ENCODE measurements at regions not wholly inside any gene's neighbourhood (a gene's known extent, or its start where the extent isn't known, plus 50 kb on each side); places are given as distances from the start of the nearest gene placed in this dataset.

- no peaks in the 10 kb centered on the region for H3K79me2 ChIP-seq (ENCODE audit: control insufficient read depth, insufficient read depth, low read length, poor library complexity)
- H3K27ac ChIP-seq (ENCODE audit: low read depth, low read length): no peak overlapping the region
- H4K12ac ChIP-seq (ENCODE audit: low read depth, low read length): no peak overlapping the region
- no peak overlapping the region for H2BK120ac ChIP-seq (ENCODE audit: insufficient read depth, low read length, poor library complexity)
- H3K9me3 ChIP-seq (ENCODE audit: insufficient read depth, low read depth, low read length): no peaks in the 10 kb centered on the region
- no CpG with 5 or more reads among the region's 3 CpGs for WGBS (ENCODE audit: extremely low coverage, insufficient coverage, insufficient read length)
- H3K4me3 ChIP-seq (ENCODE audit: low read depth, low read length): no peak overlapping the region
- DNase-seq: no peak
- no peaks in the 10 kb centered on the region for H3K79me1 ChIP-seq (ENCODE audit: low read length)
- no peak overlapping the region for H3K18ac ChIP-seq (ENCODE audit: low read length)
- H2AK5ac ChIP-seq (ENCODE audit: low read length): no peak overlapping the region
- no peak overlapping the region for H3K9ac ChIP-seq (ENCODE audit: low read length)
- no peak overlapping the region for H4K8ac ChIP-seq (ENCODE audit: low read depth, low read length)
- H2BK5ac ChIP-seq (ENCODE audit: low read depth, low read length, poor library complexity): no peak overlapping the region
- no peak overlapping the region for H2AFZ ChIP-seq (ENCODE audit: insufficient read depth, low read length, poor library complexity)
- no peaks in the 10 kb centered on the region for H3K4me1 ChIP-seq (ENCODE audit: control insufficient read depth in 1 of 2, insufficient read depth in 2 of 2, low read length in 2 of 2)
- no peak overlapping the region for H3K4me2 ChIP-seq (ENCODE audit: low read length)
- H3K36me3 ChIP-seq (ENCODE audit: control insufficient read depth in 1 of 2, insufficient read depth in 2 of 2, low read length in 2 of 2): no peaks in the 10 kb centered on the region
- no peak overlapping the region for H4K91ac ChIP-seq (ENCODE audit: low read depth, low read length)
- H3K23ac ChIP-seq (ENCODE audit: low read length): no peak overlapping the region
- H3K4ac ChIP-seq (ENCODE audit: low read depth, low read length): no peak overlapping the region
- no peaks in the 10 kb centered on the region for H3K27me3 ChIP-seq (ENCODE audit: insufficient read depth, low read length)
- no peak overlapping the region for H2BK12ac ChIP-seq (ENCODE audit: low read length)
- no peak overlapping the region for H3K14ac ChIP-seq (ENCODE audit: low read length)
Observed at GRCh38 chr1:193479187-193479586, 292.8 kb upstream of the B3GALT2 start.

DNA sequence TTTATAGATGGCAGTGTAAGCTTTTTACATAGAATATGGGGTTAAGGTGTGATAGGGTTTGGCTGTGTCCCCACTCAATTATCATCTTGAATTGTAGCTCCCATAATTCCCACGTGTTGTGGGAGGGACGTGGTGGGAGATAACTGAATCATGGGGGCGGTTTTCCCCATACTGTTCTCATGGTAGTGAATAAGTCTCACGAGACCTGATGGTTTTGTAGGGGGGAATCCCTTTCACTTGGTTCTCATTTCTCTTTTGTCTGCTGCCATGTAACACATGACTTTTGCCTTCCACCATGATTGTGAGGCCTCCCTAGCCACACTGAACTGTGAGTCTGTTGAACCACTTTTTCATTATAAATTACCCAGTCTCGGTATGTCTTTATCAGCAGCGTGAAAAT is 290.3 kb upstream of the B3GALT2 start:
- H3K27ac ChIP-seq (ENCODE audit: low read depth, low read length): no peak overlapping the region
- H4K12ac ChIP-seq (ENCODE audit: low read depth, low read length): no peak overlapping the region
- no peaks in the 10 kb centered on the region for H3K9me3 ChIP-seq (ENCODE audit: insufficient read depth, low read depth, low read length)
- H3K79me2 ChIP-seq (ENCODE audit: control insufficient read depth, insufficient read depth, low read length, poor library complexity): no peaks in the 10 kb centered on the region
- no peak overlapping the region for H2BK120ac ChIP-seq (ENCODE audit: insufficient read depth, low read length, poor library complexity)
- H3K9ac ChIP-seq (ENCODE audit: low read length): no peak overlapping the region
- H3K18ac ChIP-seq (ENCODE audit: low read length): no peak overlapping the region
- no peak overlapping the region for H2AK5ac ChIP-seq (ENCODE audit: low read length)
- H3K4ac ChIP-seq (ENCODE audit: low read depth, low read length): no peak overlapping the region
- no peak overlapping the region for H2BK12ac ChIP-seq (ENCODE audit: low read length)
- H3K27me3 ChIP-seq (ENCODE audit: insufficient read depth, low read length): no peaks in the 10 kb centered on the region
- H3K14ac ChIP-seq (ENCODE audit: low read length): no peak overlapping the region
- H2BK5ac ChIP-seq (ENCODE audit: low read depth, low read length, poor library complexity): no peak overlapping the region
- no peak overlapping the region for H3K23ac ChIP-seq (ENCODE audit: low read length)
- no peak for DNase-seq
- no peaks in the 10 kb centered on the region for H3K36me3 ChIP-seq (ENCODE audit: control insufficient read depth in 1 of 2, insufficient read depth in 2 of 2, low read length in 2 of 2)
- no peak overlapping the region for H4K8ac ChIP-seq (ENCODE audit: low read depth, low read length)
- H2AFZ ChIP-seq (ENCODE audit: insufficient read depth, low read length, poor library complexity): no peak overlapping the region
- WGBS (ENCODE audit: extremely low coverage, insufficient coverage, insufficient read length): no CpG with 5 or more reads among the region's 6 CpGs
- H3K79me1 ChIP-seq (ENCODE audit: low read length): no peaks in the 10 kb centered on the region
- no peak overlapping the region for H4K91ac ChIP-seq (ENCODE audit: low read depth, low read length)
- no peak overlapping the region for H3K4me2 ChIP-seq (ENCODE audit: low read length)
- no peaks in the 10 kb centered on the region for H3K4me1 ChIP-seq (ENCODE audit: control insufficient read depth in 1 of 2, insufficient read depth in 2 of 2, low read length in 2 of 2)
- H3K4me3 ChIP-seq (ENCODE audit: low read depth, low read length): no peak overlapping the region

DNA sequence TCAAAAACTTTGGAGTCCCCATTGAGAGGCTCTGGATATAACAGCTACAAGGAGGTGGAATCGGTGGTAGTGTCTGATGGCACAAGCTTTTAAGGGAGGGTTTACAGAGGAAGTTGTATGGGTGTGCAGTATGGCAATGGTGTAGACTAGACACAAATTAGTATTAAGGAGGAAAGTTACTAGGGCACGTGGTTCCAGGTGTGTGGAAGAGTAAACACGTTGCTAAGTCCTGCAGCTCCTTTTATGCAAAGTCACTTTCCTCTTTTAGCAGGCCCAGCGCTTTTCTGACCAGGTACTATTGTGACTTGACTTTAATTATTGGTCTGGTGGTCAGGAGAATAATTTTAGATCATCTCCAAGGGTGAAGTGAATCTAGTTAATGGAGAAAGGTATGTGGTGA is 287.5 kb upstream of the B3GALT2 start:
- Histone ChIP-seq H3K79me2 (ENCODE audit: control insufficient read depth, insufficient read depth, low read length, poor library complexity) (no peaks in the 10 kb centered on the region), H3K4ac (ENCODE audit: low read depth, low read length) (no peak overlapping the region), H4K8ac (ENCODE audit: low read depth, low read length) (no peak overlapping the region), H2AFZ (ENCODE audit: insufficient read depth, low read length, poor library complexity) (no peak overlapping the region), H4K91ac (ENCODE audit: low read depth, low read length) (no peak overlapping the region), H3K23ac (ENCODE audit: low read length) (no peak overlapping the region), H2AK5ac (ENCODE audit: low read length) (no peak overlapping the region), H3K14ac (ENCODE audit: low read length) (no peak overlapping the region), H3K27me3 (ENCODE audit: insufficient read depth, low read length) (no peaks in the 10 kb centered on the region), H3K4me1 (ENCODE audit: control insufficient read depth in 1 of 2, insufficient read depth in 2 of 2, low read length in 2 of 2) (no peaks in the 10 kb centered on the region), H2BK120ac (ENCODE audit: insufficient read depth, low read length, poor library complexity) (no peak overlapping the region), H3K79me1 (ENCODE audit: low read length) (no peaks in the 10 kb centered on the region), H2BK5ac (ENCODE audit: low read depth, low read length, poor library complexity) (no peak overlapping the region), H3K4me2 (ENCODE audit: low read length) (no peak overlapping the region), H4K12ac (ENCODE audit: low read depth, low read length) (no peak overlapping the region), H3K9ac (ENCODE audit: low read length) (no peak overlapping the region), H3K36me3 (ENCODE audit: control insufficient read depth in 1 of 2, insufficient read depth in 2 of 2, low read length in 2 of 2) (no peaks in the 10 kb centered on the region), H2BK12ac (ENCODE audit: low read length) (no peak overlapping the region), H3K27ac (ENCODE audit: low read depth, low read length) (no peak overlapping the region), H3K18ac (ENCODE audit: low read length) (no peak overlapping the region), H3K9me3 (ENCODE audit: insufficient read depth, low read depth, low read length) (no peaks in the 10 kb centered on the region), H3K4me3 (ENCODE audit: low read depth, low read length) (no peak overlapping the region)
- no CpG with 5 or more reads among the region's 4 CpGs for WGBS (ENCODE audit: extremely low coverage, insufficient coverage, insufficient read length)
- DNase-seq: no peak

DNA sequence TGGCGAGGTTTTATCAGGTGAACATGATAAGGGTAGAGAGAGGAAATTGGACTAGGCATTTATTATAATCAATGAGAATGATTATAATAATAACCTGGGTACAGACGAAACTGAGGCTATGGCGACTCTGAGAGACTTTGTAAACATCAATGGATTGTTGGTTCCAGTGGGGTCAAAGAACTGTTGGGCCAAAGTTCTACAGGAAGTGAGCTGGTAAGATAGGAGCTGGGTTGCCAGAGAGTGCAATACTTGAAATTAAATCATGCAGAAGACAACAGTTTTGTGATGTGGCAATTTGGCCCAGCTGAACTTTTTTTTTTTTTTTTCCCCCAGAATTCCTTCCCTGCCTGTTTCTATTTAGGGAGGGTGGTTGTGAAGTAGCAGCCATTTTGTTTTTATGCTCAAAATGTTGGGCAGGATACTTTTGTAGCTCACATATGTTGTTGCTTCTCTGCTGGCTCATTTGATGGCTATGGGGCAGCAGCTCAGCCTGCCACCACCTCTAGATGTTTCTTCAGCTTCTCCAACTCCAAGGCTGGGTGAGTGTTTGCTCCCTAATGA is 286.5 kb upstream of the B3GALT2 start:
- H3K79me1 ChIP-seq (ENCODE audit: low read length): no peaks in the 10 kb centered on the region
- H3K27me3 ChIP-seq (ENCODE audit: insufficient read depth, low read length): no peaks in the 10 kb centered on the region
- no peaks in the 10 kb centered on the region for H3K36me3 ChIP-seq (ENCODE audit: control insufficient read depth in 1 of 2, insufficient read depth in 2 of 2, low read length in 2 of 2)
- no peak overlapping the region for H4K91ac ChIP-seq (ENCODE audit: low read depth, low read length)
- H2AK5ac ChIP-seq (ENCODE audit: low read length): no peak overlapping the region
- no peak overlapping the region for H2AFZ ChIP-seq (ENCODE audit: insufficient read depth, low read length, poor library complexity)
- H3K4me1 ChIP-seq (ENCODE audit: control insufficient read depth in 1 of 2, insufficient read depth in 2 of 2, low read length in 2 of 2): no peaks in the 10 kb centered on the region
- 100% methylated on average over 1 of the region's 3 CpGs for WGBS (ENCODE audit: extremely low coverage, insufficient coverage, insufficient read length)
- no peak overlapping the region for H2BK120ac ChIP-seq (ENCODE audit: insufficient read depth, low read length, poor library complexity)
- H2BK5ac ChIP-seq (ENCODE audit: low read depth, low read length, poor library complexity): no peak overlapping the region
- no peak overlapping the region for H4K12ac ChIP-seq (ENCODE audit: low read depth, low read length)
- no peak for DNase-seq
- H3K9me3 ChIP-seq (ENCODE audit: insufficient read depth, low read depth, low read length): no peaks in the 10 kb centered on the region
- H3K79me2 ChIP-seq (ENCODE audit: control insufficient read depth, insufficient read depth, low read length, poor library complexity): no peaks in the 10 kb centered on the region
- H4K8ac ChIP-seq (ENCODE audit: low read depth, low read length): no peak overlapping the region
- no peak overlapping the region for H3K4ac ChIP-seq (ENCODE audit: low read depth, low read length)
- no peak overlapping the region for H2BK12ac ChIP-seq (ENCODE audit: low read length)
- no peak overlapping the region for H3K14ac ChIP-seq (ENCODE audit: low read length)
- H3K4me2 ChIP-seq (ENCODE audit: low read length): no peak overlapping the region
- H3K4me3 ChIP-seq (ENCODE audit: low read depth, low read length): no peak overlapping the region
- no peak overlapping the region for H3K27ac ChIP-seq (ENCODE audit: low read depth, low read length)
- no peak overlapping the region for H3K9ac ChIP-seq (ENCODE audit: low read length)
- no peak overlapping the region for H3K23ac ChIP-seq (ENCODE audit: low read length)
- no peak overlapping the region for H3K18ac ChIP-seq (ENCODE audit: low read length)
